Natural killer cell treated with Interleukin-12 subunit alpha and Interleukin-12 subunit beta and Interleukin-15 and Interleukin-18, amount 100 ng/mL, for 72 hours (primary cell): ENCODE measurements at regions not wholly inside any gene's neighbourhood (a gene's known extent, or its start where the extent isn't known, plus 50 kb on each side); places are given as distances from the start of the nearest gene placed in this dataset.
"Not testable (repeated sequence)": the region's sequence is repeated elsewhere in the genome, so short reads cannot be mapped to it uniquely, and the experiment has no call there.

ENCODE experiments used
- ATAC-seq, 2 donors: fragments of 150-1000 bp; cut with Tn5 transposase in 1 of 2; sonication (Bioruptor Pico), chemical (Tn5 transposase) in 1 of 2; 2 replicates each; pipeline ENCODE4 v1.10.0; 2021
- DNase-seq: peaks from one replicate; pipeline ENCODE4 v3.0.0; 2022; ENCODE audit warnings: low spot score
- H3K27ac Mint-ChIP-seq, 2 donors: 1 replicate in 1 of 2; 2 replicates in 1 of 2; pipeline ENCODE4 v1.8.0; 2022; ENCODE audit warnings: mixed read lengths in 2 of 2, mild to moderate bottlenecking in 1 of 2, moderate library complexity in 1 of 2
- H3K27me3 Mint-ChIP-seq, 2 donors: 1 replicate in 1 of 2; 2 replicates in 1 of 2; pipeline ENCODE4 v1.8.0; 2022; ENCODE audit warnings: mixed read lengths in 2 of 2
- H3K36me3 Mint-ChIP-seq: one replicate; pipeline ENCODE4 v1.8.0; 2022; ENCODE audit warnings: mixed read lengths
- H3K4me1 Mint-ChIP-seq, 2 donors: 1 replicate in 1 of 2; 2 replicates in 1 of 2; pipeline ENCODE4 v1.8.0; 2022; ENCODE audit warnings: low read depth in 2 of 2, mixed read lengths in 2 of 2, mild to moderate bottlenecking in 1 of 2
- H3K4me3 Mint-ChIP-seq: one replicate; pipeline ENCODE4 v1.8.0; 2022; ENCODE audit warnings: mixed read lengths
- H3K9me3 Mint-ChIP-seq: 2 replicates; pipeline ENCODE4 v1.8.0; 2022; ENCODE audit warnings: mixed read lengths

- Mint-ChIP-seq H3K27me3 (no peaks in the 10 kb centered on the region), H3K4me3 (no peak overlapping the region), H3K27ac (no peak overlapping the region), H3K4me1 (no peaks in the 10 kb centered on the region), H3K9me3 (peaks cover 8% of the 10 kb centered on the region), H3K36me3 (no peaks in the 10 kb centered on the region)
- no peak for ATAC-seq
- no peak for DNase-seq
Observed at GRCh38 chr14:40340708-40341107, 908.5 kb upstream of the FBXO33 start.

- H3K36me3 Mint-ChIP-seq: no peaks in the 10 kb centered on the region
- no peak for ATAC-seq
- H3K27ac Mint-ChIP-seq: no peak overlapping the region
- no peak for DNase-seq
- H3K4me3 Mint-ChIP-seq: no peak overlapping the region
- H3K9me3 Mint-ChIP-seq: peaks cover 11% of the 10 kb centered on the region
- H3K27me3 Mint-ChIP-seq: no peaks in the 10 kb centered on the region
- no peaks in the 10 kb centered on the region for H3K4me1 Mint-ChIP-seq
Observed at GRCh38 chr14:40336846-40337245, 904.6 kb upstream of the FBXO33 start.

GRCh38 chr14:40326519-40326918, 894.3 kb upstream of the FBXO33 start:
- not testable (repeated sequence) for H3K4me1 Mint-ChIP-seq, H3K36me3 Mint-ChIP-seq, H3K27ac Mint-ChIP-seq, DNase-seq, ATAC-seq, H3K9me3 Mint-ChIP-seq, H3K4me3 Mint-ChIP-seq, H3K27me3 Mint-ChIP-seq

- H3K4me1 Mint-ChIP-seq: no peaks in the 10 kb centered on the region
- no peaks in the 10 kb centered on the region for H3K36me3 Mint-ChIP-seq
Observed at GRCh38 chr14:40318211-40318719, 886.0 kb upstream of the FBXO33 start.

GRCh38 chr14:40317690-40318089, 885.5 kb upstream of the FBXO33 start:
- Mint-ChIP-seq H3K27me3 (no peaks in the 10 kb centered on the region), H3K36me3 (no peaks in the 10 kb centered on the region), H3K4me1 (no peaks in the 10 kb centered on the region), H3K9me3 (peaks cover 7% of the 10 kb centered on the region), H3K27ac (no peak overlapping the region), H3K4me3 (no peak overlapping the region)
- no peak for ATAC-seq
- no peak for DNase-seq

More at GRCh38 chr14:40318211-40318719, 886.0 kb upstream of the FBXO33 start:
- Mint-ChIP-seq H3K27me3 (no peaks in the 10 kb centered on the region), H3K9me3 (peaks cover 7% of the 10 kb centered on the region), H3K27ac (no peak overlapping the region), H3K4me3 (no peak overlapping the region)
- ATAC-seq: no peak
- DNase-seq: no peak

GRCh38 chr14:40312296-40312695, 880.1 kb upstream of the FBXO33 start:
- H3K36me3 Mint-ChIP-seq: peaks cover under 1% of the 10 kb centered on the region
- H3K4me1 Mint-ChIP-seq: no peaks in the 10 kb centered on the region
- ATAC-seq (no peak), DNase-seq (no peak)
- no peak overlapping the region for H3K4me3 Mint-ChIP-seq
- no peak overlapping the region for H3K27ac Mint-ChIP-seq
- H3K27me3 Mint-ChIP-seq: no peaks in the 10 kb centered on the region
- H3K9me3 Mint-ChIP-seq: peaks cover 13% of the 10 kb centered on the region

GRCh38 chr14:40309124-40309523, 876.9 kb upstream of the FBXO33 start:
- H3K36me3 Mint-ChIP-seq: peaks cover 5% of the 10 kb centered on the region

GRCh38 chr14:40308240-40308639, 876.0 kb upstream of the FBXO33 start:
- H3K4me1 Mint-ChIP-seq: no peaks in the 10 kb centered on the region
- no peak for ATAC-seq
- no peak overlapping the region for H3K4me3 Mint-ChIP-seq
- H3K27me3 Mint-ChIP-seq: no peaks in the 10 kb centered on the region
- no peak for DNase-seq
- peaks cover 14% of the 10 kb centered on the region for H3K9me3 Mint-ChIP-seq
- peaks cover 5% of the 10 kb centered on the region for H3K36me3 Mint-ChIP-seq
- H3K27ac Mint-ChIP-seq: no peak overlapping the region

More at GRCh38 chr14:40309124-40309523, 876.9 kb upstream of the FBXO33 start:
- no peak overlapping the region for H3K27ac Mint-ChIP-seq
- ATAC-seq: no peak
- no peak for DNase-seq
- H3K4me3 Mint-ChIP-seq: no peak overlapping the region
- no peaks in the 10 kb centered on the region for H3K27me3 Mint-ChIP-seq
- peaks cover 16% of the 10 kb centered on the region for H3K9me3 Mint-ChIP-seq
- no peaks in the 10 kb centered on the region for H3K4me1 Mint-ChIP-seq

- peaks cover 14% of the 10 kb centered on the region for H3K36me3 Mint-ChIP-seq
- ATAC-seq (no peak), DNase-seq (no peak)
- no peaks in the 10 kb centered on the region for H3K27me3 Mint-ChIP-seq
- no peak overlapping the region for H3K4me3 Mint-ChIP-seq
- no peaks in the 10 kb centered on the region for H3K4me1 Mint-ChIP-seq
- H3K9me3 Mint-ChIP-seq: peaks cover 26% of the 10 kb centered on the region
- H3K27ac Mint-ChIP-seq: no peak overlapping the region
Observed at GRCh38 chr14:40296821-40297220, 864.6 kb upstream of the FBXO33 start.

- Mint-ChIP-seq H3K36me3 (peaks cover 14% of the 10 kb centered on the region), H3K4me1 (no peaks in the 10 kb centered on the region), H3K27me3 (no peaks in the 10 kb centered on the region), H3K4me3 (no peak overlapping the region), H3K9me3 (peaks cover 30% of the 10 kb centered on the region), H3K27ac (no peak overlapping the region)
- DNase-seq (no peak), ATAC-seq (no peak)
Observed at GRCh38 chr14:40292664-40293063, 860.4 kb upstream of the FBXO33 start.

GRCh38 chr14:40282196-40282595, 850.0 kb upstream of the FBXO33 start:
- Mint-ChIP-seq H3K27ac (no peak overlapping the region), H3K36me3 (peaks cover 4% of the 10 kb centered on the region), H3K9me3 (peaks cover 8% of the 10 kb centered on the region), H3K27me3 (no peaks in the 10 kb centered on the region), H3K4me3 (no peak overlapping the region), H3K4me1 (no peaks in the 10 kb centered on the region)
- ATAC-seq (no peak), DNase-seq (no peak)

- H3K36me3 Mint-ChIP-seq: peaks cover 4% of the 10 kb centered on the region
- peaks cover 14% of the 10 kb centered on the region for H3K9me3 Mint-ChIP-seq
- ATAC-seq (no peak), DNase-seq (no peak)
- no peaks in the 10 kb centered on the region for H3K27me3 Mint-ChIP-seq
- H3K27ac Mint-ChIP-seq: no peak overlapping the region
- no peak overlapping the region for H3K4me3 Mint-ChIP-seq
- no peaks in the 10 kb centered on the region for H3K4me1 Mint-ChIP-seq
Observed at GRCh38 chr14:40280652-40281051, 848.4 kb upstream of the FBXO33 start.

GRCh38 chr14:40273417-40273816, 841.2 kb upstream of the FBXO33 start:
- Mint-ChIP-seq H3K4me3 (no peak overlapping the region), H3K9me3 (peaks cover 11% of the 10 kb centered on the region), H3K36me3 (peaks cover 2% of the 10 kb centered on the region), H3K27ac (no peak overlapping the region), H3K4me1 (no peaks in the 10 kb centered on the region), H3K27me3 (no peaks in the 10 kb centered on the region)
- ATAC-seq (no peak), DNase-seq (no peak)

GRCh38 chr14:40271480-40271879, 839.2 kb upstream of the FBXO33 start:
- DNase-seq: no peak
- Mint-ChIP-seq H3K4me3 (no peak overlapping the region), H3K36me3 (no peaks in the 10 kb centered on the region), H3K9me3 (peaks cover 8% of the 10 kb centered on the region), H3K27me3 (no peaks in the 10 kb centered on the region), H3K27ac (no peak overlapping the region), H3K4me1 (no peaks in the 10 kb centered on the region)
- ATAC-seq: no peak

GRCh38 chr14:40269436-40269835, 837.2 kb upstream of the FBXO33 start:
- ATAC-seq (no peak), DNase-seq (no peak)
- Mint-ChIP-seq H3K27me3 (no peaks in the 10 kb centered on the region), H3K4me3 (no peak overlapping the region), H3K4me1 (no peaks in the 10 kb centered on the region), H3K9me3 (peaks cover 5% of the 10 kb centered on the region), H3K36me3 (no peaks in the 10 kb centered on the region), H3K27ac (no peak overlapping the region)
